ENCODE measurements at regions not wholly inside any gene's neighbourhood (a gene's known extent, or its start where the extent isn't known, plus 50 kb on each side); places are given as distances from the start of the nearest gene placed in this dataset.

- TF ChIP-seq CTCF (IDR thresholded peaks at IDR 0.05) (no peak), POLR2A (IDR thresholded peaks at IDR 0.05) (no peak)
Measured at GRCh38 chr20:48236000-48236970, 451.0 kb upstream of the SULF2 start.

All from esophagus squamous epithelium (tissue), 4 donors.